ENCODE measurements at regions not wholly inside any gene's neighbourhood (a gene's known extent, or its start where the extent isn't known, plus 50 kb on each side); places are given as distances from the start of the nearest gene placed in this dataset.
"Not testable (repeated sequence)": the region's sequence is repeated elsewhere in the genome, so short reads cannot be mapped to it uniquely, and the experiment has no call there.

GRCh38 chr1:234793924-234794323, 183.9 kb upstream of the IRF2BP2 start:
- not testable (repeated sequence) for DNase-seq (ENCODE audit: low read depth)

GRCh38 chr1:234792221-234792864, 182.4 kb upstream of the IRF2BP2 start:
- not testable (repeated sequence) for DNase-seq (ENCODE audit: low read depth)

GRCh38 chr1:234791615-234792014, 181.6 kb upstream of the IRF2BP2 start:
- not testable (repeated sequence) for DNase-seq (ENCODE audit: low read depth)

- not testable (repeated sequence) for DNase-seq (ENCODE audit: low read depth)
Measured at GRCh38 chr1:234790333-234790732, 180.4 kb upstream of the IRF2BP2 start.

DNA sequence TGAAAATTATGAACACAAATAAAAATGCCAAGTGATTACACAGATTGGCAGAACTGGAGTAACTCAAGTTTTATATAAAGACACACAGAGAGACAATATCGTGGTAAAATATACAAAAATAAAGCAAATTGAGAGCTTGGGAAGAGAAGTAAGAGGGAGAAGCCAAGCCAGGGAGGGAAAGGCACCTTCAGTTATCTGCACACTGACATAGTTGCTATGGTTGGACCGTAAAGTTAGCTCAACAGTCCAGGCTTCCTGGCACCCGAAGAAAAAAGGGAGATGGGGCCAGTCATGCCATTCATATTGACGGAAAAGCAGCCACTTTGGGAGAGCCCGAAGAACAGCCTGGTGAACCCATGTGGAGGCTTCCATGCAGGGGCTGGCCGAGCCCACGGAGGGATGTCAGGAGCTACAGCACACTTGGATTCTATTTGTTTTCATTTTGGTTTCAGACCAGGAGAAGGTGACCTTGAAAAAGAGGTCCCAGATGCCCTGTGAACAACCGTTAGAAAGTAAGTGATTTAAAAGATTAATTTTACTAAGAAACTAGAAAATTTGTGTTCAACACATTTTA, 177.1 kb upstream of the IRF2BP2 start:
- not testable (repeated sequence) for DNase-seq (ENCODE audit: low read depth)

- not testable (repeated sequence) for DNase-seq (ENCODE audit: low read depth)
Measured at GRCh38 chr1:234785922-234786321, 175.9 kb upstream of the IRF2BP2 start.

- not testable (repeated sequence) for DNase-seq (ENCODE audit: low read depth)
Measured at GRCh38 chr1:234785471-234785919, 175.5 kb upstream of the IRF2BP2 start.

DNA sequence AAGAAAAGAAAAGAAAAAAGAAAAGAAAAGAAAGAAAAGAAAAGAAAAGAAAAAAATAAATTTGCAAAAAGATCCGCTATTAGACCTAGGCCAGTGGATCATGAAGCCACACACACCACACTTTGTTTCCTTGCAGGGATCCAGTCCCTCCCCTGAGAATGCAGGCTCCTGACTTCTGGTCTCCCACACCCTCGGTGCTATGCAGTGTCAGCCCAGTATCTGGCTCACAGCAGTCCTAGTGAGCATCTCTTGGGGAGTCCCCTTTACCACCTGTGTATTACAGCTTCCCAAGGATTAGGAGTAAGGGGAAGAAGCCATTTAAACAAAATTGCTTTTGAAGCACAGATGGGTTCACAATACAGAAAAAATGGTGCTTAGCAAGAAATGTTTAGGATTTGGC, 174.1 kb upstream of the IRF2BP2 start:
- not testable (repeated sequence) for DNase-seq (ENCODE audit: low read depth)

- DNase-seq (ENCODE audit: low read depth): no peak
Measured at GRCh38 chr1:234782791-234783190, 172.8 kb upstream of the IRF2BP2 start.

GRCh38 chr1:234782105-234782751, 172.2 kb upstream of the IRF2BP2 start:
- no peak for DNase-seq (ENCODE audit: low read depth)

DNA sequence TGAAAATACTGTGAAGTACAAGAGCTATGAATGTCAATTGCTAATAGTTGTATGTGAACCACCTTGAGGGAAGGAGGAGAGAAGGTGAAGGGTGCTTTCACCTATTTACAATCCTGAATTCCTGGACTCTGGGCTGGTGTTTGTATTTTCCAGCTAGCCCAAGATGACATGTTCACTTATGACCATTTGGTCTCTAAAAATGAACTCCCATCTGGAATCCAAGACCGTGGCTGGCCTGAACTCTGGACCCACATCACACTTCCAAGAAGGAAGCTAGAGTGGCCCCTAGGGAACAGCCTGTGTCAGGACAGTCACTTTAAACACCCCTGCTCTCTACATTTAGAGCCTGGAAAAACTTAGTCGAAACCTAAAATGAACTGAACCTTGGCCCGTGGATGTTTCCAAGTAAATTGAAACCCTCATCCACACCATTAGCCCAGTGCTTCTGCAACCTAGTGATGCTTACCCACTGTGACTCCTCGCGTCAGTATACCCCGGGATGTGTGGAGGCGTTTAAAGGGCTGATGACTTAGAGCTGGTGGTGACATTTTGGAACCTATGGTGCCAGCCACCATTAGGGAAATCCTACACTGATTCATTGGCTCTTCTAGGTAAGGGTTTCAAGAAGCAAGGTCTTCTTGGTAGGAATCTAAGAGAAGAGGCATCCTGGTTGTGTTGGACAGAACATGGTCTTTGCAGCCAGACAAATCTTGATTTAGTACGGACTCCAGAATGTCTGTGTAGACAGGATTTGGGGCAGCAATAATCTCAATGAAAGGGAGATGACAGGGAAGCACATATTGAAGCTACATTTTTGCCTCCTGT, 171.5 kb upstream of the IRF2BP2 start:
- DNase-seq (ENCODE audit: low read depth): peak; percentile 58

- no peak for DNase-seq (ENCODE audit: low read depth)
Measured at GRCh38 chr1:234780531-234781162, 170.7 kb upstream of the IRF2BP2 start.

DNA sequence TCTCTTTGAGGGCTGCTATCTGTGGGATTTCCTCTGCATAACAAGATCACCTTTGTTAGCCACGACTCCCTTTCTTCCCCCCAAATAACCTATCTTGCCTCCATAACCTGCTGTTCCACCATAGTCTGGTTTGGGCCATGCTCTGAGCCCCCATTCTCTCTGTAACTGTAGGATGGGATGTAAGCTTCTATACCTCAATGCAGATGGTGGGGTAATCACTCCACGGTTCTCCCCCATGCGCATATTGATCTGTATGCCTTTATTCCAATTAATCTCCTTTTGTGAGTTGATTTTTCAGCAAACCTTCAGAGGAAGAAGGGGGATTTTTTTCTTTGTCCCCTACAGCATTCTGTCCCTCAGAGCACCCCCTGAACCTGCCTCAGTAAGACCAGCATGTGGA, 170.1 kb upstream of the IRF2BP2 start:
- no peak for DNase-seq (ENCODE audit: low read depth)

DNA sequence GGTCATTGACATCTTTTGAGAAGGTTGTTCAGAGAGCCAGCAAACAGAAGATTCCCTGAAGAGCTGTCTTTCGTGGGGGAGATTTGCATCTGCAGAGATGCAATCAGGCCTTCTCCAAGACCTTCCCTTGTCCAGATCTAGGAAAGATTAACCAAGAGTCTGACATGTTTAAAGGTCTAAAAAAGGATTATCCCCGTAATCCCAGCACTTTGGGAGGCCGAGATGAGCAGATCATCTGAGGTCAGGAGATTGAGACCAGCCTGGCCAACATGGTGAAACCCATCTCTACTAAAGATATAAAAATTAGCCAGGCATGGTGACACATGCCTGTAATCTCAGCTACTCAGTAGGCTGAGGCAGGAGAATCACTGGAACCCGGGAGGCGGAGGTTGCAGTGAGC, 169.6 kb upstream of the IRF2BP2 start:
- not testable (repeated sequence) for DNase-seq (ENCODE audit: low read depth)

DNA sequence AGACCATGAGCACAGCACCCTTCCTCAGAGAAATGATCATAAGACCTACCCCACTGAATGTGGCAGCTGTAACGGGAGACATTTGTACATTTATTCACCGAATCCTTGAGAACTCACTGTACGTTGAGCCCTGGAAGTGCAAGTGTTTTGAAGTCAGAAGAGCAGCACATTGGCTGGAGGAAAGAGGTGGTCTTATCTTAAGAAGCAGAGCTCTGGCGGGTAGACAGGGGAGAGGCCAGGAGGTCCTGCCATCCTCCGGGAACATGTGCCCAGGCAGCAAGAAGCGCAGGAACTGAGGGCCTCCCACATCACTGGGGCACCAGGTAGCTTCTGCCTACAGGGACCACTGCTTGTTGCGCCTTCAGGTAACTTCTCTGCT, 169.2 kb upstream of the IRF2BP2 start:
- no peak for DNase-seq (ENCODE audit: low read depth)

DNA sequence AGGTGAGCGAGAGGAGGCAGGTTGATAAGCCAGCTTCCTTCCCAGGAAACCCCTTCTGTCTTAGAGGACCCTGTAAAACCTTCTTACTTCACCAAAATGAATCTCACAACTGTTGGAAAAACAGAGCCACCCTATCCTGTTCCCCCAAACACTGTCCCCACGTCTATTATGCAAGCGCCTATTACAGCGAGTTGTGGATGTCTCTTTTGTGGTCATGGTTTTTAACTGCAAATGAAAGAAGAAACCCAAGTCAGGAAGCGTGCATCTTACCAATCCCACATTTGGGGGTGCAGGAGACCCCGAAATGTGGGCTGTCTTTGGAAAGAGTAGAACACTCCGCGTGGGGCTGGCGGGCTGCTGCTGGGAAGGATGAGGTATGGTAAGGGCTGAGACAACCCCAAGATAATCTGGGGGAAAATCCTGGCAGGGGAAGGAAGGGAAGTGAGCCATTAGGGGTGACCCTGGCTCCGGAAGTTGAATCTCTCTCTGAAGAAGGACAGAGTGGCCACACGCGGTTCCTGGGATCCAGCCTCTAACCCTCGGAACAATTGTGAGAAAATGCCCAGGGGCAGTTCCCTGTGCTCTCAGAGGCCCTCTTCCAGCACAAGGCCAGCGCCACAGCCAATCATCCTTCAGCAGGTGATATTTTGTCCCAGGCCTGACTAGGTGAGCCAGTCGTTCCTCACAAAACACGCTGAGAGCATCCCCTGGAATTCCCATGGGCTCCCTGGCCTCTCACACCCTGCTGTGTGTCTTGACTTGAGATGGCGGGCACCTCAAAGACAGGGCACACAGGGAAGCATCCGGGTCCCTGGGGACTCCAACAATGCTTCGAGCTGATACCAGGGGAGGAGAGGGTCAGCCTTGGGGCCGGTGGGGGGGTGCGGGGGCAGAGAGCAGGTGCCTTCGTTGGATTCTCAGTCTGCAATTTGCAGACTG, 168.5 kb upstream of the IRF2BP2 start:
- DNase-seq (ENCODE audit: low read depth): no peak

GRCh38 chr1:234777856-234778220, 167.9 kb upstream of the IRF2BP2 start:
- no peak for DNase-seq (ENCODE audit: low read depth)

DNA sequence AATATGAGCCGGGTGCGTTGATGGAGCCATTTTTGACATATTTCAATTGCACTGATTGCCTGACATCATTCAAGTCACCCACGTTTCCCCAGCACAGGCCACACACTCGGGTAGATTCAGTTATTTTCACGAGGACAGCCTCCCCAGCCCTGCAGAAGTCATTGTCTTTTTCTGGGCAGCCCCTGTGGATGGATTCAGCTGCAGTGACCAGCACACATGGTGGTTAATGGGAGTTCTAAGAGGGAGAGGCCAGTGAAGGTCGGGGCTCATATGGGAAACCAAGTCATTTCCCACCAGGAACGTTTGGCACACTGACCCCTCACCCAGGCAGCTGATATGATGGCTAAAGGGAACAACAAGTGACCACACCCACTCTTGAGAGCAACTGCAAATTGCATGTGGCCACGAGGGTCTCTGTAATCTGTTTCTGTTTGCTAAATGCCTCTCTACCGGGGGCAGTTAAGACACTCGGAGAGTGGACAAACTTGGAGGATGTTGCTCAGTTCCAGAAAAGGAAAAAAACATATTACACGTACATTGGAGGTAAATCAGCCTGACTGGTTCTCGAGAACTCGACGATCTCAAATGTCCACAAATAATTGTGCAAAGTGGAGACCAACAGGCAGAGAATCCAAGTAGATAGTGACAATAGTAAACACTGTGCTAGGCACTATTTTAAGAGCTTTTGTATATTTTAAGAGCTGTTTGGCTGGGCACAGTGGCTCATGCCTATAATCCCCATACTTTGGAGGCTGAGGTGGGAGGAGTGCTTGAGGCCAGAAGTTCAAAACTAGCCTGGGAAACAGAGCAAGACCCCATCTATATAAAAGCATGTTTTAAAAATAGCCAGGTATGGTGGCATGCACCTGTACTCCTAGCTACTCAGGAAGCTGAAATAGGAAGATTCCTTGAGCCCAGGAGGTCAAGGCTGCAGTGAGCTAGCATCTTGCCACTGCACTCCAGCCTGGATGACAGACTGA, 167.2 kb upstream of the IRF2BP2 start:
- no peak for DNase-seq (ENCODE audit: low read depth)

DNA sequence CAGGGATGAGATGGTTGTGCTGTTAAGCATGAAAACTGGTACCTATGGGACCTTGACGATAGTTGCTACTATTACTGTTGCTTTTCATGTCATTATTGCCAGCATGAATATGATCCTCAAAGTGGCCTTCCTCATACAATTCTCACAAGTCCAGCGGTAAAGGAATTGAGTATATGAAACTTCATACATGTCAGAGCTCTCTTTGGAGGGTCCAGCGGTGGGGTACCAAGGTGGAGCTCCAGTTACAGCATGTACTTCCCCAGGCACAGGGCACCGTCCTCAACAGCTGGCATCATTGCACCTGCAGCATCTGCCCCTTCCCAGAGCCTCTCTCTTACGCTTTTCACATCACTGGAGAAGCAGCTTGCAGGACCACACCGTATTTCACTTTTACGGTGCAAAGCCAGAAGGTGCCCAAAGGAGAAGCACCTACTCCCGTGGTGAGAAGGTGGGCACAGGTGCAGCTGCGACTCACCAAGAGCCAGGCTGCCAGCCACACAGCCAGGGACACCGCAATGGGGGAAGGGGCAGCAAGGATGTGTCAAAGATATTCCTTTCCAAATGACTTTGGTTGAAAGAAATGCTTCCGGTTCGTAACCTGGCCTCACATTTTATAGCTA, 166.4 kb upstream of the IRF2BP2 start:
- no peak for DNase-seq (ENCODE audit: low read depth)
